ENCODE measurements at regions not wholly inside any gene's neighbourhood (a gene's known extent, or its start where the extent isn't known, plus 50 kb on each side); places are given as distances from the start of the nearest gene placed in this dataset.

- TF ChIP-seq CTCF (IDR thresholded peaks at IDR 0.05): no peak
- no peak for TF ChIP-seq POLR2AphosphoS5 (IDR thresholded peaks at IDR 0.05; ENCODE audit: insufficient read depth in 1 of 2, low read depth in 1 of 2)
- no peak for TF ChIP-seq POLR2A (IDR thresholded peaks at IDR 0.05)
Observed at GRCh38 chr5:102668220-102668932, 86.7 kb upstream of the PAM start.
